Mucosa of gallbladder (tissue), 1 donor: ENCODE measurements at regions not wholly inside any gene's neighbourhood (a gene's known extent, or its start where the extent isn't known, plus 50 kb on each side); places are given as distances from the start of the nearest gene placed in this dataset.
A peak's percentile ranks its signal among the peaks of the same experiment; 100 is the strongest.

ENCODE experiments used
- DNase-seq: peaks from one replicate; pipeline ENCODE4 v3.0.0-alpha.2; 2020; ENCODE audit warnings: low spot score
- donor health status: DM: no; HTN: no; CAD: no.

GRCh38 chr5:112626715-112627114, 111.0 kb upstream of the APC start:
- DNase-seq: no peak

- DNase-seq: no peak
Measured at GRCh38 chr5:112628214-112628980, 109.3 kb upstream of the APC start.

GRCh38 chr5:112630246-112631009, 107.3 kb upstream of the APC start:
- DNase-seq: no peak

GRCh38 chr5:112634166-112634565, 103.5 kb upstream of the APC start:
- DNase-seq: no peak

GRCh38 chr5:112634796-112635195, 102.9 kb upstream of the APC start:
- no peak for DNase-seq

GRCh38 chr5:112635276-112635675, 102.4 kb upstream of the APC start:
- no peak for DNase-seq

- peak; percentile 24 for DNase-seq
Measured at GRCh38 chr5:112635771-112636731, 101.6 kb upstream of the APC start.

GRCh38 chr5:112636751-112637150, 100.9 kb upstream of the APC start:
- DNase-seq: no peak

GRCh38 chr5:112637343-112637742, 100.3 kb upstream of the APC start:
- no peak for DNase-seq

GRCh38 chr5:112640546-112640945, 97.1 kb upstream of the APC start:
- DNase-seq: no peak

- no peak for DNase-seq
Measured at GRCh38 chr5:112641515-112642110, 96.1 kb upstream of the APC start.

- DNase-seq: no peak
Measured at GRCh38 chr5:112642885-112643284, 94.8 kb upstream of the APC start.

GRCh38 chr5:112643339-112643971, 94.2 kb upstream of the APC start:
- DNase-seq: no peak

GRCh38 chr5:112646139-112646936, 91.3 kb upstream of the APC start:
- no peak for DNase-seq

GRCh38 chr5:112647428-112647827, 90.3 kb upstream of the APC start:
- DNase-seq: no peak

- DNase-seq: no peak
Measured at GRCh38 chr5:112648264-112648663, 89.4 kb upstream of the APC start.

GRCh38 chr5:112649882-112650281, 87.8 kb upstream of the APC start:
- peak; percentile 75 for DNase-seq

- no peak for DNase-seq
Measured at GRCh38 chr5:112653638-112654205, 84.0 kb upstream of the APC start.

GRCh38 chr5:112655513-112655912, 82.2 kb upstream of the APC start:
- DNase-seq: no peak

- no peak for DNase-seq
Measured at GRCh38 chr5:112656451-112656850, 81.2 kb upstream of the APC start.
